ENCODE measurements at regions not wholly inside any gene's neighbourhood (a gene's known extent, or its start where the extent isn't known, plus 50 kb on each side); places are given as distances from the start of the nearest gene placed in this dataset.

DNA sequence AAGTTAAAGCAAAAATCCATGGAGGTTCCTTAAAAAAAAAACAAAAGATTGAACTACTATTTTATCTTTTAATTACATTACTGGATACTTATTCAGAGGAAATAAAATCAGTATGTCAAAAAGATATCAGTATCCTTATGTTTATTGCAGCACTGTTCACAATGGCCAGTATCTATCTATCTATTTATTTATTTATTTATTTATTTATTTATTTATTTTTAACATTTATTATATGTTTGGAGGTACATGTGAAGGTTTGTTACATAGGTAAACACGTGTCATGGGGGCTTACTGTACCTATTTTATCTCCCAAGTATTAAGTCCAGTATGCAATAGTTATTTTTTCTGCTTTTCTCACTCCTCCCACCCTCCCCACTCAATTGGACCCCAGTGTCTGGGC, 881.1 kb upstream of the POU3F4 start:
- H3K27ac ChIP-seq: no peak overlapping the region
- TF ChIP-seq CTCF (conservative IDR thresholded peaks at IDR 0.05) (no peak), ZFX (IDR thresholded peaks at IDR 0.05) (no peak)

- no peak for TF ChIP-seq ZFX (IDR thresholded peaks at IDR 0.05)
- TF ChIP-seq CTCF (conservative IDR thresholded peaks at IDR 0.05): no peak
- H3K27ac ChIP-seq: no peak overlapping the region
These were observed 880.5 kb upstream of the POU3F4 start for GRCh38 chrX:82627568-82627967.

- no peak overlapping the region for H3K27ac ChIP-seq
- TF ChIP-seq CTCF (conservative IDR thresholded peaks at IDR 0.05) (peak; percentile 34), ZFX (IDR thresholded peaks at IDR 0.05) (no peak)
These were observed 860.0 kb upstream of the POU3F4 start for GRCh38 chrX:82648062-82648461.

DNA sequence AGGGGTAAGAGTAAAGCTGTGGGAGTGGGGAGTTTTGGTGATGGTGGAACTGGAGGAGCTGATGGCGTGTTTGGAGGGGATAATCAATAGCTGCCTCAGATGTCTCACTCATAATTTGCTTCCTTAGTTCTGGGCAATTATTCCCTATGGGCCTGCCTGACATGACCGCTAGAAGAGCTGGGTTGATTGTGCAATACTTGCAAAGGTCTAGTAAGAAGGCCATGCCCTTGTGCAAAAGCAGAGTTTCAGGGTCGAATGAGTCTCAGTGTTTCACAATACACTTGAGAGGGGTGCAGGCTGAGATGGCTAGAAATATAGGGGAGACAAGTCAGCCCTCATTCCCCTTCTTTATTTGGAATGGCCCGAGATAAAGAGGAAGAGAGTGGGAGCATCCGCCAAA, 858.4 kb upstream of the POU3F4 start:
- TF ChIP-seq CTCF (conservative IDR thresholded peaks at IDR 0.05) (no peak), ZFX (IDR thresholded peaks at IDR 0.05) (no peak)

DNA sequence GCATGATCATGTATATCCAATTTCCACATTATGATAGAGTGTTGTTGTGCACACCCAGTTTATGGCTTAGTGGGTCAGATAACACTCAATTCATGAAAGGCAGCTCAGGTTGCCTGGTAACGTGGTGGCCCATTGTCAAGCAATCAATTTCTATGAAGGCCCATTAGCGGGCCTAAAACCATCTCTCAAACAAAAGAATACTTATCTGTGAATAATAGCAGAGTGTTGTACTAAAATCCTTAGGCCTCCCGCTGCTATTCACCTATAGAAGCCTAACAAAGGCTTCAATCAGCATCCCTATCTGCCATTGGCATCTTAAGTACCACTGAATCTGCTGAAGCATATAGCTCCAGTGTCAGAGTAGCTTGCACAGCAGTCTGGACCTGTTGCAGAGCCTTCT, 849.6 kb upstream of the POU3F4 start:
- no peak overlapping the region for H3K27ac ChIP-seq
- TF ChIP-seq ZFX (IDR thresholded peaks at IDR 0.05) (no peak), CTCF (conservative IDR thresholded peaks at IDR 0.05) (no peak)

More for the DNA sequence above, 858.4 kb upstream of the POU3F4 start:
- no peak overlapping the region for H3K27ac ChIP-seq

GRCh38 chrX:82666355-82666754, 841.7 kb upstream of the POU3F4 start:
- H3K27ac ChIP-seq: no peak overlapping the region
- no peak for TF ChIP-seq ZFX (IDR thresholded peaks at IDR 0.05)
- TF ChIP-seq CTCF (conservative IDR thresholded peaks at IDR 0.05): no peak

DNA sequence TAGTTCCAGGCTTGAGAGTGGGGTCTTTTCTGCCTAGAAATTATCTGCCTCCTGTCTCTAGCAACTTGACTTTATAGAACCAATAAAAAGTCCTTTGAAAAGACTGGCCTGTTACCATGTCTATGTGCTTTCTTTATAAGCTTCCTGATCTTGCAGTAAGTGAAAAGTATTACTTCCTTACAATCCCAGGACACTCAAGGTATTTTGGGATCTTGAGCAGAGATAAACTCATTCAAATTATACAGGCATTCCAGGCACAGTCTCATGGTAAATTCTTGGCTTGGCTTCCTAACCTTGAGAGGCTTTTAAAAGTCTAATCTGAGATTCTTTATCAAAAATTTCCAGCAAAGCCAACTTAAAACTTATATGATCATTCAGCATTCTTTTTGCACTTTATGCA, 833.0 kb upstream of the POU3F4 start:
- no peak for TF ChIP-seq ZFX (IDR thresholded peaks at IDR 0.05)
- no peak for TF ChIP-seq CTCF (conservative IDR thresholded peaks at IDR 0.05)
- no peak overlapping the region for H3K27ac ChIP-seq
